GM12864 (cell line): ENCODE measurements at regions not wholly inside any gene's neighbourhood (a gene's known extent, or its start where the extent isn't known, plus 50 kb on each side); places are given as distances from the start of the nearest gene placed in this dataset.

Source experiments
- DNase-seq: peaks from one replicate; pipeline ENCODE4 v3.0.0-alpha.2; 2011; ENCODE audit warnings: low read depth
- H3K4me3 ChIP-seq: 2 replicates; pipeline ENCODE4 v1.5.1; 2011; ENCODE audit warnings: mild to moderate bottlenecking, low read depth, low read length, control low read depth
- TF ChIP-seq, protein P1 (sequence below): IDR thresholded peaks from 2 replicates; pipeline ENCODE4 v1.5.1; 2011; ENCODE audit warnings: low read depth, mild to moderate bottlenecking, moderate library complexity, low read length, control low read depth, inconsistent platforms; ENCODE audit errors: missing control alignments

DNA sequence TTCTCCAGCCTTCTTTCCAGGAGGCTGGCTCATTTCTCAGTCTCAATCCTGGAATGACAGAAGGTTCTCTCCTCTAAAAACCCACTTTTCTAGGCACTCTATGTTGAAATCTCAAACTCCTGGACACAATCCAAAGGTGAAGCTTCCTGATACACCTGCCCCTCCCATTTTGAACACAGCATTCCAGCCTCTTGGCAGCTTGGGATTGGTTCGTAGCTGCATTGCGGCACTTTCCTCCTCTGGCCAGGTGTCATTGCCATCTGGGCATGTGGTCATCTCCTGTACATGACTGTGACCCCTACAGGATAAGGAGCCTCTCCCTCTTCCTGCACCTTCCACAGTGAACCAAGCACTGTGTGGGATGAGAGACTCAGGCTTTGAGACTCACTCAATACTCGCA is 230.2 kb upstream of the B3GAT1 start:
- TF ChIP-seq, protein P1, sequence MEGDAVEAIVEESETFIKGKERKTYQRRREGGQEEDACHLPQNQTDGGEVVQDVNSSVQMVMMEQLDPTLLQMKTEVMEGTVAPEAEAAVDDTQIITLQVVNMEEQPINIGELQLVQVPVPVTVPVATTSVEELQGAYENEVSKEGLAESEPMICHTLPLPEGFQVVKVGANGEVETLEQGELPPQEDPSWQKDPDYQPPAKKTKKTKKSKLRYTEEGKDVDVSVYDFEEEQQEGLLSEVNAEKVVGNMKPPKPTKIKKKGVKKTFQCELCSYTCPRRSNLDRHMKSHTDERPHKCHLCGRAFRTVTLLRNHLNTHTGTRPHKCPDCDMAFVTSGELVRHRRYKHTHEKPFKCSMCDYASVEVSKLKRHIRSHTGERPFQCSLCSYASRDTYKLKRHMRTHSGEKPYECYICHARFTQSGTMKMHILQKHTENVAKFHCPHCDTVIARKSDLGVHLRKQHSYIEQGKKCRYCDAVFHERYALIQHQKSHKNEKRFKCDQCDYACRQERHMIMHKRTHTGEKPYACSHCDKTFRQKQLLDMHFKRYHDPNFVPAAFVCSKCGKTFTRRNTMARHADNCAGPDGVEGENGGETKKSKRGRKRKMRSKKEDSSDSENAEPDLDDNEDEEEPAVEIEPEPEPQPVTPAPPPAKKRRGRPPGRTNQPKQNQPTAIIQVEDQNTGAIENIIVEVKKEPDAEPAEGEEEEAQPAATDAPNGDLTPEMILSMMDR, result no peak
- H3K4me3 ChIP-seq, result no peak overlapping the region
- no peak for DNase-seq

DNA sequence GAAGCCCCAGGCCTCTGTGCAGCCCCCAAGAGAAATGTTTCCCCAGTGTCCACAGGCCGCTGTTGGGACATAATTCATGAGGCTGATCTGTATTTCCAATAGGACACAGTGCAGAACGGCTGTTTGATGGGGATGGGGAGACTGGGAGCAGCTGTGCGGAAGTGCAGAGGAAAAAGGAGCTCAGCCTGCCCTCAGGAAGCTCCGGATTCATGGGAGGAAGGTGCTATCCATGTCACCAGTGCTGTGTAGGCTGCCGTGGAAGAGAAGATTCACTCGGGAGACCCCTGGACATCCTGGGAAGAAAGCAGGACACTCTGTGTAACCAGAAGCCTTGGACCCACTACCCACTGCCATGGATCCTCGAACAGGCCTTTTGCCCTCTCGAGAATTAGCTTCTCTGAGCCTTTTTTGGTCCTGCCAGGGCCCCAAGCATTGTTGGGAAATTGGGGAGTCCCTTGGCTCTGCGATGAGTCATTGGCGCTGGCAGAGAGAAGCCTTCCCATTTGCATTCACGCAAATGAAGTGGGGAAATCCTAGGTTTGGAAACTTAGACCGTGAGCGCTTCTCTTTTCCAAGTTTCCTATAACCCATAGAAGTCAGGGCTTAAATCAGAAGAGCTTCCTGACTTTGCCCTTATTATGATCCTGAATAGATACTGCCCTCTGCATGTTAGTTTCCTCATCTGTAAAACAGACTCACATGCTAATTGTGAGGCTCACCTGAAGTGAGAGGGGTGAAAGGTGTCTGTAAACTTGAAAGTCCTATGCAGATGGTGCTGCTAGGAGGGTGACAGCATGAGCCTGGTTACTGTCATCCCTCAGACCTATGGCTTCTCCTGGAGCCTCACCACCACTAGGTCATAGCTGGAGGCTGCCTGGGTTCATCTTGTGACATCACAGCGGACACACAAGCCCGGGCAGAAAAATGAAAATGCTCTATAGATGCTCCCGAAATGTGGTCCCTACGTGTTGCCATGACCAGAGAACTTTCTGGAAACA is 229.2 kb upstream of the B3GAT1 start:
- no peak overlapping the region for H3K4me3 ChIP-seq
- TF ChIP-seq, protein P1, result no peak
- no peak for DNase-seq

DNA sequence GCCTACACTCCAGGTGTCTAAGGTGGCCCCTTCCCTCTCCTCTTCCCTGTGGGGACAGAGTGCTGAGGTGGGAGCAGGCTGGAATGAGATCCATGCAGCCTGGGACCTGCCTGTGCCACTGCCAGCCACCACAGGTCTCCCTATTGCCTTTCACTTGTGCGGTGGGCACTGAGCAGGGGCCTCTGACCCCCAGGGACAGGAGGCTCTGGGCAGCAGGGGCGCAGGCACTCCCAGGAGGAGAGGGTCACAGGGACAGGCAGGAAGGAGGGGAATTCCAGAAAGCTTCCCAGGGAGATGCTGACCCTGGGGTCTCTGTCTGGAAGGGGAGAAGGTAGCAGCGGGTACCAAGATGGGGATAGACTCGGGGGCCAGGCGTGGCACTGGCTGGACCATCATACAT is 228.5 kb upstream of the B3GAT1 start:
- H3K4me3 ChIP-seq, result no peak overlapping the region
- TF ChIP-seq, protein P1, result no peak
- DNase-seq, result no peak

DNA sequence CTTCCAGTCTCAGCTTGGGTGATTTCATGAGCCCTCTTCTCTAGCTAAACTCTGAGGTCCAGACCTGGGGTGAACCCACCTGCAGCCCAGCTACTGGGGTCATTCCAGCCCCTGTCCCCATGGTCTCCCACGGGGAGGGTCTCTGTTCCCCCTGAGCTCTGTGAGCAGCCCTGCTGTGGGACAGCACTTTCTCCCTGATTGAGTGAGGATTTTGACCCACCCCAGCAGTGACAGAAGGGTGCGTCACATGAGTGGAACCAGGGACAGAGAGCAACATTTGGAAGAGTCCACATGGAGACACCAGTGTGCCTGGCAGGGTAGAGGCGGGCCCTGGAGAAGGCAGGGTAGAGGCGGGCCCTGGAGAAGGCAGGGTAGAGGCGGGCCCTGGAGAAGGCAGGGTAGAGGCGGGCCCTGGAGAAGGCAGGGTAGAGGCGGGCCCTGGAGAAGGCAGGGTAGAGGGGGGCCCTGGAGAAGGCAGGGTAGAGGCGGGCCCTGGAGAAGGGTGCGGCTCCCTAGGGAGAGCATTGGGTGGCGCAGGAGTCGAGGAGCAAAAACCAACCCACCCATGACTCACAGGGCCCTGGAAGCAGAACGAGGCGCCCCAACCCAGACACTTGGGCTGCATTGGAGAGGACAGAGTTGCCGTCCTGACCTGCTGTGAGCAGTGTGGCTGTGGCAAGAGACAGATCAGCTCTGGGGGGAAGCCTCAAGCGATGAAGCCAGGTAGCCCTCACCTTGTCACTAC is 227.7 kb upstream of the B3GAT1 start:
- TF ChIP-seq, protein P1, result no peak
- no peak overlapping the region for H3K4me3 ChIP-seq
- no peak for DNase-seq

DNA sequence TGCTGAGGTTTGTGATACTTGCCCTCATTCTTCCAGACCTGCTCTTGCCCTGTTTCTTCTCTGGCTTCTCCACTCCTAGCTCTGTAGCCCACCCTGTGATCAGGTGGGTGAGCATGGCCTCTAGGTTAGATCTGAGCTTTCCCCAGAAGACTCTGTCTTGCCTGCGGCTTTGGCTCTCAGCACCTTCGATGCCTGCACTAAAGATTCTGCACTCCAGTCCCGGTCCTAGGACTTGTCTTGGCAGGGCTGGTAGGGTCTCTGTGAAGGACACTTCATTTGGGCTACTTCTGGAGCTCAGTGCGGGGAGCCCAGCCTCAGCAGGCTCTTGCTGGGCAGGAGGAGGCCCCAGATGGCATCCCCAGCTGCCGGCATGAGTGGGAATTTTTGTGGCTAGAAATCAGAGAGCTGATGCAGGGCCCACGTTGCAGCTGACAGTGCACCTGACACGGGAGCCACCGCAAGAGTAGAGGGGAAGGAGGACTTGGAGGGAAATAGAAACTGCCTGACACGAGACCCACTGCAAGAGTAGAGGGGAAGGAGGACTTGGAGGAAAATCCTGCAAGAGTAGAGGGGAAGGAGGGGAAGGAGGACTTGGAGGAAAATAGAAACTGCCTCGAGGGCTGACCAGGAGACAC is 226.9 kb upstream of the B3GAT1 start:
- no peak for DNase-seq
- H3K4me3 ChIP-seq, result no peak overlapping the region
- TF ChIP-seq, protein P1, result no peak

GRCh38 chr11:134637091-134638015 is 225.3 kb upstream of the B3GAT1 start:
- DNase-seq, result no peak
- H3K4me3 ChIP-seq, result no peak overlapping the region
- TF ChIP-seq, protein P1, result no peak
